Muscle of back (tissue), 3 donors: ENCODE measurements at regions not wholly inside any gene's neighbourhood (a gene's known extent, or its start where the extent isn't known, plus 50 kb on each side); places are given as distances from the start of the nearest gene placed in this dataset.
"Not testable (repeated sequence)": the region's sequence is repeated elsewhere in the genome, so short reads cannot be mapped to it uniquely, and the experiment has no call there.

ENCODE experiments used
- DNase-seq, 3 donors: peaks; one replicate each; pipeline versions ENCODE4 v3.0.0 to v3.0.0-alpha.2; 2013

- no peak for DNase-seq
Measured at GRCh38 chr16:82301146-82301755, 131.2 kb upstream of the MPHOSPH6 start.

GRCh38 chr16:82300374-82300951, 130.4 kb upstream of the MPHOSPH6 start:
- no peak for DNase-seq

- no peak for DNase-seq
Measured at GRCh38 chr16:82298472-82298871, 128.4 kb upstream of the MPHOSPH6 start.

GRCh38 chr16:82295290-82296201, 125.5 kb upstream of the MPHOSPH6 start:
- DNase-seq: no peak

- no peak for DNase-seq
Measured at GRCh38 chr16:82293671-82294070, 123.6 kb upstream of the MPHOSPH6 start.

GRCh38 chr16:82287937-82288336, 117.9 kb upstream of the MPHOSPH6 start:
- DNase-seq: no peak

- no peak for DNase-seq
Measured at GRCh38 chr16:82282662-82283061, 112.6 kb upstream of the MPHOSPH6 start.

- DNase-seq: no peak
Measured at GRCh38 chr16:82281544-82281943, 111.5 kb upstream of the MPHOSPH6 start.

GRCh38 chr16:82280867-82281266, 110.8 kb upstream of the MPHOSPH6 start:
- DNase-seq: no peak

GRCh38 chr16:82275349-82275748, 105.3 kb upstream of the MPHOSPH6 start:
- DNase-seq: not testable (repeated sequence)

GRCh38 chr16:82271636-82272035, 101.6 kb upstream of the MPHOSPH6 start:
- DNase-seq: no peak

GRCh38 chr16:82267675-82268074, 97.7 kb upstream of the MPHOSPH6 start:
- DNase-seq: not testable (repeated sequence)

- no peak for DNase-seq
Measured at GRCh38 chr16:82265809-82266208, 95.8 kb upstream of the MPHOSPH6 start.

GRCh38 chr16:82264756-82265155, 94.7 kb upstream of the MPHOSPH6 start:
- DNase-seq: no peak

GRCh38 chr16:82263521-82264143, 93.6 kb upstream of the MPHOSPH6 start:
- DNase-seq: peak; percentile 47 to 77 (median 71)

GRCh38 chr16:82262244-82262643, 92.2 kb upstream of the MPHOSPH6 start:
- DNase-seq: no peak

GRCh38 chr16:82260212-82260795, 90.3 kb upstream of the MPHOSPH6 start:
- DNase-seq: no peak

- no peak for DNase-seq
Measured at GRCh38 chr16:82259731-82260130, 89.7 kb upstream of the MPHOSPH6 start.

GRCh38 chr16:82257990-82258389, 88.0 kb upstream of the MPHOSPH6 start:
- no peak for DNase-seq

GRCh38 chr16:82252582-82252981, 82.6 kb upstream of the MPHOSPH6 start:
- no peak for DNase-seq

- DNase-seq: no peak
Measured at GRCh38 chr16:82248677-82249076, 78.7 kb upstream of the MPHOSPH6 start.
